Fibroblast of skin of back (primary cell): ENCODE measurements at regions not wholly inside any gene's neighbourhood (a gene's known extent, or its start where the extent isn't known, plus 50 kb on each side); places are given as distances from the start of the nearest gene placed in this dataset.

ENCODE experiments used
- DNase-seq: peaks from one replicate; pipeline ENCODE4 v3.0.0-alpha.2; 2013

- DNase-seq, result no peak
These were observed 88.7 kb downstream of the UGCG start for GRCh38 chr9:111985315-111985714.

GRCh38 chr9:111986035-111986556 lies 89.5 kb downstream of the UGCG start:
- DNase-seq, result peak; percentile 22
